ENCODE measurements at regions not wholly inside any gene's neighbourhood (a gene's known extent, or its start where the extent isn't known, plus 50 kb on each side); places are given as distances from the start of the nearest gene placed in this dataset.
"Not testable (repeated sequence)": the region's sequence is repeated elsewhere in the genome, so short reads cannot be mapped to it uniquely, and the experiment has no call there.

- TF ChIP-seq POLR2A (IDR thresholded peaks at IDR 0.05; ENCODE audit: low read depth, low read length) = no peak
- no peak for TF ChIP-seq POLR2AphosphoS5 (IDR thresholded peaks at IDR 0.05; ENCODE audit: low read depth, low read length)
- DNase-seq (ENCODE audit: insufficient read length) = no peak
- FAIRE-seq = no peak
These were observed 553.0 kb upstream of the SYT4 start for GRCh38 chr18:43830303-43830702.

- no peak for DNase-seq (ENCODE audit: insufficient read length)
- FAIRE-seq = no peak
- TF ChIP-seq POLR2A (IDR thresholded peaks at IDR 0.05; ENCODE audit: low read depth, low read length) (no peak), TAF1 (IDR thresholded peaks at IDR 0.05; ENCODE audit: borderline replicate concordance, low read depth, low read length) (no peak), POLR2AphosphoS5 (IDR thresholded peaks at IDR 0.05; ENCODE audit: low read depth, low read length) (no peak)
These were observed 553.7 kb upstream of the SYT4 start for GRCh38 chr18:43830947-43831346.

GRCh38 chr18:43846299-43846698 is 569.0 kb upstream of the SYT4 start:
- DNase-seq (ENCODE audit: insufficient read length) = no peak
- TF ChIP-seq TAF1 (IDR thresholded peaks at IDR 0.05; ENCODE audit: borderline replicate concordance, low read depth, low read length) (no peak), POLR2AphosphoS5 (IDR thresholded peaks at IDR 0.05; ENCODE audit: low read depth, low read length) (no peak), POLR2A (IDR thresholded peaks at IDR 0.05; ENCODE audit: low read depth, low read length) (no peak)
- FAIRE-seq = no peak

GRCh38 chr18:43847164-43848091 is 570.1 kb upstream of the SYT4 start:
- FAIRE-seq (no peak), DNase-seq (ENCODE audit: insufficient read length) (no peak)
- no peak for TF ChIP-seq POLR2A (IDR thresholded peaks at IDR 0.05; ENCODE audit: low read depth, low read length)
- no peak for TF ChIP-seq TAF1 (IDR thresholded peaks at IDR 0.05; ENCODE audit: borderline replicate concordance, low read depth, low read length)
- TF ChIP-seq POLR2AphosphoS5 (IDR thresholded peaks at IDR 0.05; ENCODE audit: low read depth, low read length) = no peak

- not testable (repeated sequence) for FAIRE-seq; DNase-seq (ENCODE audit: insufficient read length)
These were observed 572.5 kb upstream of the SYT4 start for GRCh38 chr18:43849831-43850230.

GRCh38 chr18:43855376-43855775 is 578.1 kb upstream of the SYT4 start:
- FAIRE-seq (no peak), DNase-seq (ENCODE audit: insufficient read length) (no peak)
- TF ChIP-seq POLR2A (IDR thresholded peaks at IDR 0.05; ENCODE audit: low read depth, low read length) = no peak
- TF ChIP-seq POLR2AphosphoS5 (IDR thresholded peaks at IDR 0.05; ENCODE audit: low read depth, low read length) = no peak

- DNase-seq (ENCODE audit: insufficient read length) (no peak), FAIRE-seq (no peak)
- TF ChIP-seq POLR2AphosphoS5 (IDR thresholded peaks at IDR 0.05; ENCODE audit: low read depth, low read length) (no peak), POLR2A (IDR thresholded peaks at IDR 0.05; ENCODE audit: low read depth, low read length) (no peak)
These were observed 585.9 kb upstream of the SYT4 start for GRCh38 chr18:43863180-43863579.

GRCh38 chr18:43866696-43867095 is 589.4 kb upstream of the SYT4 start:
- TF ChIP-seq TAF1 (IDR thresholded peaks at IDR 0.05; ENCODE audit: borderline replicate concordance, low read depth, low read length) (no peak), POLR2A (IDR thresholded peaks at IDR 0.05; ENCODE audit: low read depth, low read length) (no peak), POLR2AphosphoS5 (IDR thresholded peaks at IDR 0.05; ENCODE audit: low read depth, low read length) (no peak)
- FAIRE-seq = no peak
- no peak for DNase-seq (ENCODE audit: insufficient read length)

- TF ChIP-seq POLR2AphosphoS5 (IDR thresholded peaks at IDR 0.05; ENCODE audit: low read depth, low read length) (no peak), POLR2A (IDR thresholded peaks at IDR 0.05; ENCODE audit: low read depth, low read length) (no peak), TAF1 (IDR thresholded peaks at IDR 0.05; ENCODE audit: borderline replicate concordance, low read depth, low read length) (no peak)
- no peak for DNase-seq (ENCODE audit: insufficient read length)
- FAIRE-seq = no peak
These were observed 591.3 kb upstream of the SYT4 start for GRCh38 chr18:43868497-43868995.

- DNase-seq (ENCODE audit: insufficient read length) = no peak
- no peak for TF ChIP-seq POLR2A (IDR thresholded peaks at IDR 0.05; ENCODE audit: low read depth, low read length)
- no peak for TF ChIP-seq TAF1 (IDR thresholded peaks at IDR 0.05; ENCODE audit: borderline replicate concordance, low read depth, low read length)
- no peak for TF ChIP-seq POLR2AphosphoS5 (IDR thresholded peaks at IDR 0.05; ENCODE audit: low read depth, low read length)
- no peak for FAIRE-seq
These were observed 592.2 kb upstream of the SYT4 start for GRCh38 chr18:43869451-43870008.

GRCh38 chr18:43870626-43871025 is 593.3 kb upstream of the SYT4 start:
- FAIRE-seq (no peak), DNase-seq (ENCODE audit: insufficient read length) (no peak)
- no peak for TF ChIP-seq POLR2AphosphoS5 (IDR thresholded peaks at IDR 0.05; ENCODE audit: low read depth, low read length)
- no peak for TF ChIP-seq TAF1 (IDR thresholded peaks at IDR 0.05; ENCODE audit: borderline replicate concordance, low read depth, low read length)
- no peak for TF ChIP-seq POLR2A (IDR thresholded peaks at IDR 0.05; ENCODE audit: low read depth, low read length)

- FAIRE-seq (no peak), DNase-seq (ENCODE audit: insufficient read length) (no peak)
- TF ChIP-seq TAF1 (IDR thresholded peaks at IDR 0.05; ENCODE audit: borderline replicate concordance, low read depth, low read length) (no peak), POLR2AphosphoS5 (IDR thresholded peaks at IDR 0.05; ENCODE audit: low read depth, low read length) (no peak), POLR2A (IDR thresholded peaks at IDR 0.05; ENCODE audit: low read depth, low read length) (no peak)
These were observed 598.2 kb upstream of the SYT4 start for GRCh38 chr18:43875511-43875910.
